ENCODE measurements at regions not wholly inside any gene's neighbourhood (a gene's known extent, or its start where the extent isn't known, plus 50 kb on each side); places are given as distances from the start of the nearest gene placed in this dataset.

DNA sequence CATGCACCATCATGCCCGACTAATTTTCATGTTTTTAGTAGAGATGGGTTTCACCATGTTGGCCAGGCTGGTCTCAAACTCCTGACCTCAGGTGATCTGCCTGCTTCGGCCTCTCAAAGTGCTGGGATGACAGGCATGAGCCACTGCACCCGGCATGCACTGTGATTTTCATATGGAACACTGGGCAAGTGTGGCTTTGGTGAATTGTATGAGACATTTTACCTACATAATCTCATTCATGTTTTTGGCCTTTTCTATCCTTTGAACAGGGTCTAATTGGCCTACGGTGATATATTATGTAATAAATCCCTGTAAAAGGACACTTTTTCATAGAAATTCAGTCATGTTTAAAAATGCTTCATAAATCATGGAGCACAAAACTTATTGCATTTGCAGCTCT lies 128.7 kb upstream of the SEMA6A start:
- DNase-seq: no peak

DNA sequence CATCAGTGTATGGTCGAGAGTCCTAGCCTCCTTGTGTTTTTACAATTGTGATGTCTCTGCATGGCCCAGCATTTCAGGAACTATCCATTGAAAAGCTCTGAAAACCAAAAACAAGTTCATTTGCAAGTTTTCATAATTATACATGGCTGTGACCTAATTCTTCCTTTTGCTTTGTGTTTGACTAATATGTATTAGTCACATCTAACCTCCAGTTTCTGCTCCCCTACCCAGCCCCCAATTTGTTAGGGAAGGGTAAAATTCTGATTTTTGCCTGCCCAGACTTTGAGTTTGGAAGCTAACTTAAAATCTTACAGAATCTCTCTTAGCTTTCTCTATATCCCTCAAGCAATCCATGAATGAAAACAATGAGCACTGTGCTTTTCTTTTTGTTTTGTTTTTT lies 128.2 kb upstream of the SEMA6A start:
- no peak for DNase-seq

DNA sequence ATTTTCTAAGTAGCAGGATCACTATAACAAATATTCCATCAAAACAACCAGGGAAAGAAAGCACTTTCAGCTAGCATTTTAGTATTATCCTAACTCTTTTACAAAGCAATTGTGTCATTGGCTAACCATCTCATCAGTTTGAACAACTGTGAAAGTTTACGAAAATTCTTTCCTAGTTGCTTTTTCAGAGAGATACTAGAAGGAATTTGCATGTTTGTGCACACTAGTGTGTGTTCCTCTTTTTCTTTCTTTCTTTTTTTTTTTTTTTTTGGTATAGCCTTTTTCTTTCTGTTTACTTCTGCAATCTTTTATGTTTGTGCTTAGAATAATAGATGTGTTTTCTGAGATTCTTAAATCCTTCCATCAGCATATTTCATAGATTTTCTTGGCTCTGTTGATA lies 124.7 kb upstream of the SEMA6A start:
- DNase-seq: no peak

DNA sequence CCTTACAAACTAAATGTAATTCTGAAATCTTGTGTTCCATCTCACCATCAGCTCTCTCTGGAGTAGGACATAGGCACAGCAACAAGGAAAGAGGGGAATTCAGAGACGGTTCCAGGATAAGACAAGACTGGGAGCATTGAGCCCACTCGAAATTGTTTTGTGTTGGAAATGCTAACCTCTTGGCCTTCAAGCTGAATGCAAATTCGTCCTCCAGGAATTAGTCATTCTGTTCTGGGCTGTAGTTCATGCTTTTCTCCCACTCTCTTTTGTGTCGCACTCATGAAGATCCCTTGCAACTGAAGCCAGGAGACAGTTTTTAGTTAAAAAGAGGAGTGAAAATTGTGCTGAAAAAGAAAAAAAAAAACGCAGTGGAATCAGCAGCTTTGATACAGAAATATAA lies 121.7 kb upstream of the SEMA6A start:
- DNase-seq: no peak

DNA sequence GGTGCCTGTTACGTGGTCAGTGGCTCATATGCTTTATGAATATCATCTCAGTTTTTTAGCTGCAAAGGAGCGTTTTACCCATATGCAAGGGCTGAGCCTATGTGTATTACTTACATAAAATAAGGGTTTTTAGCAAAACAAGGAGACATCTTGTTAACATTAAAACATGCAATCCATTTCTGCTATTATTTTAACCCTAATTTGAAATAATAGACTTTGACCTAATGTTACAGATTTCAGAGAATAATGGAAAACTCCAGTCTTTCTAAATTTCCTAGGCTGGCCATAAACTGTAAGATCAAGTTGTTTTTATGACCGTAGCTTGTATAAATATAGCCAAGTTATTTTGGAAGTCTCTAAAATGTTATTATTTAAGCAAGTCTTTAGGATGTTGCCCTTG lies 121.1 kb upstream of the SEMA6A start:
- DNase-seq: no peak

DNA sequence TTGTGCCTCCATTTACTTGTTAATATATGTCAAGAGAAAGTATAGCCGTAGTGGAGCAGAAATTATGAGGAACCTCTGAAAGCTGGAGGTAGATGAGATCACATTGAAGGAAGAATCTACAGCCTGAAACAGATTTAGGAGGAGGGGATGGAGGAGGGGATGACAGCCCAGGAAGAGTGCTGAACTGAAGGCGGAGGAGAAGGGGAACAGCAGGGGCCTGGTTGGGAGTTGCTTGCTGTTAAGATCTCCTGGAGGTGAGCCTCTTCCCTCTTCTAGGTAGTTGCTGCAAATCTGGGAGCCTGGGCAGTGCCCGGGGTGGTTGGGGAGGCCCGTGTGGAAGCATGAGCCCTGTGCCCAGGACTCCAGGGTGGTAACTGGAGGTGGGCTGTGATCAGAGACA lies 111.8 kb upstream of the SEMA6A start:
- DNase-seq: no peak

DNA sequence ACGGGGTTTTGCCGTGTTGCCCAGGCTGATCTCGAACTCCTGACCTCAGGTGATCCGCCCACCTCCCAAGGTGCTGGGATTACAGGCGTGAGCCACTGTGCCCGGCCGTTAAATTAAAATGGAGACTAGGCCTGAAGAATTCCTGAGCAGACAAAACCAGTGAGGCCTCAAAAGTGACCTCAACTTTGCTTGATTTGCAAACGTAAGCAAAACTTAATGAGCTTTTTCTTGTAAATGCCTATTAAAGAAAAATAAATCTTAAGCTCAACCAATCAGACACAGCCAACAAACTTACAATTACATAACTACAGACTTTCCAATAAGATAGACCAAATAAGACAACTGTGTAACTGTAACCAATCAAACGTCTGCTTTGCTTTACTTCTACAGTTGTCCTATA lies 111.3 kb upstream of the SEMA6A start:
- DNase-seq: no peak

DNA sequence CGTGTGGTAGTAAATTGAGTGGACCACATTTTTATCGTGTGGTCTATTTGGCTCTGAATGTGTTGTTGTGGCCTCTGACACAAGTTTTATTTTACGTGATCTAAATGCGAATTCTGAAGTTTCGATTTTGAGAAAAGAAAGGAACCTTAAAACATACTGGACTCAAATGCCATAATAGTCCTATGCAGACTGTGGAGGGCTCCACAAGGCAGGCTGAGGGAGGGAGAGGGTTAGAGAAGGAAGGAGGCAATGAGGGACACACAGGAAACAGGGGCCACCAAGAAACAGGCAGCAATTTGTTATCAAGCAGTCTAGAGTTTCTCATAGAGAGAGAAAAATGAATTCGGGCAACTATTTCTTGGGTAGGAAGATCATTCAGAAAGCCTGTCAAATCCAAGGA lies 110.4 kb upstream of the SEMA6A start:
- no peak for DNase-seq

DNA sequence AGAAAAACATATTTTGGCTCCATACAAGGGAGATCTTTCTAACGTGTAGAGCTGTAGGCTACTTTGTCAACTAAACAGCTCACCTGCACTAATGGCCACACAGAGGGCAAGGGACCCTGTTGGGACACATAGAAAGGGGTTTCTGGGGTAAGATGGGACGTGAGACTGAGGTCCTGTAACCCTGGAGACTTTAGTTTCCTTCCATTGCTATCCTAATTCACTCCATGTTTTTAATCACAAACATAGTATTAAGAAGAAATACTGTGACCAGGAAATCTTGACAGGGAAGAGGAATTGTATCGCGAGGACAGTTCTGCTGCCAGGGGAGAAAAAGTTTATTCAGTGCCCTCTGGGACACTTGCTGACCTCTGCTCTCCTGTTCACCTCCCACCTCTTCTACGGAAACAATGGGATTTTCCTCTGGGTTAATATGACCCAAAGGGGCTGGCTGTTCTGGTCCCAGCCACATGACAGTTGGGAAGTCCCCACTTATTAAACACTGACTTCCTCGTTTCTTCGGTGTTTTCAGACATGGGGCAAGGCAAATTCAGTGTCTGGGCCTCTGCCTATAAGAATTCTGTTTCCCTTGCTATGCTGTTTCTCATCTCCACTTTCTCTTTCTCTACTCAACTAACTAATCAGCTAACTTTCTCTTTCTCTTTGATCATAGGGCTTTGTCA lies 106.9 kb upstream of the SEMA6A start:
- no peak for DNase-seq

DNA sequence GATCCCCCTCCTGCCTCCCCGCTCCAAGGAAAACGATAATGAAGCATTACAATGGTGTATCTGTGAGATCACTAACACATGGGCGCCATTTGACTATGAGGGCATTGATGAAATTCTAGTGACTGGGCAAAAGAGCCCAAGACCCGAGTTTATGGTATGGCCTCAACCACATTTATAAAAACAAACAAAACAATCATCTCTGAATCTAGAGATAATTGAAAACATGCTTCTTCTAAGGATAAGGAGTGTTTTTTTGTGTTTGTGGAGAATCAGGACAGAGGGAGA lies 100.9 kb upstream of the SEMA6A start:
- no peak for DNase-seq

DNA sequence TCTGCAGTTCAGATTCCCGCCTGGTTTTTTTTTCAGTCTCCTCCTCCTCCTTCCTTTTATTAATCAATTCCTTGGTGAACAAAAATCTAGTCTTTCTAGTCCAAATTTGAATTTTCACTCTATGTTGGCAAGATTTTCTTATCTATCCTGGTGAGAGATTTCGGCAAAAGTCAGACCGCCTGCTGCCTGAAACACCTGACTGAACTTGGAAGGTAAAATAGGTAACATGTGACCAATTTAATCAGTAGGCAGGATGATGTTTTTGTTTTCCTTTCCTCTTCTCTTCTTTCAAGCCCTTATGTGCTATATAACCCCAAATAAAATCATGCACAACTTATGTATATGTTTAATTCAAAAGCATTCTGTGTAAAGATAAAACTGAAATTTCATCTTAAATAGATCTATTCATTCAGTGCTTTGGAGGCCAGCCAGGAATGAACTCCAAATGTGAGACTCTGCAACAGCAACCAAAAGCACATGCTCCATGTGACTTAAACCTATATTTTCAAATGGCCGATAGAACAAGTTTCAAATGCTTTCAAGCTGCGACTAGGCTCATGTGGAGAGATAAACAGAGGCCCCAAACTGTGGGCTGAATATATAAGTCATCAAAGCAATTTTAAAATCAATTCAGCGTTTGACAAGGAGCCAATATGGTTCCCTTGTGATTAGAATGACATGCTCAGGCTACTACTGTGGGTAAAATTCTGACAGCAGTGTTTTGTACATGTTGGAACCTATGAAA lies 100.4 kb upstream of the SEMA6A start:
- no peak for DNase-seq

DNA sequence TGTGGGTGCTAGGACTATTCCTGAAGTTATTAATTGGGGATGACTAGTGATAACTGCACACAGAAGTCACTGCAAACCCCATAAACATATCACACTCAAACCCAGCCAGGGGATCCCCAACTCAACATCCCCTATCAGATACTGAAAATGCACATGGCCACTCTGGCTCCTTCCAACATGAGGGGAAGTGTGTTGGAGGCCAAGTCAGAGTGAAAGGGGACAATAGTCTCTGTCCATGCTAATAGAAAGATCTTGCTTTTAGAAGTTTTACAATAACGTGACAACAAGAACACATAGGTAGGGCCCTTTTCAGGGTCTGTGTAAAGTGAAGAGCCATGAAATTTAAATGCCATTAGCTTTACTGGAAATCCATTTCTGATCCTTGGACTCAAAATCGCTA lies 98.8 kb upstream of the SEMA6A start:
- no peak for DNase-seq

DNA sequence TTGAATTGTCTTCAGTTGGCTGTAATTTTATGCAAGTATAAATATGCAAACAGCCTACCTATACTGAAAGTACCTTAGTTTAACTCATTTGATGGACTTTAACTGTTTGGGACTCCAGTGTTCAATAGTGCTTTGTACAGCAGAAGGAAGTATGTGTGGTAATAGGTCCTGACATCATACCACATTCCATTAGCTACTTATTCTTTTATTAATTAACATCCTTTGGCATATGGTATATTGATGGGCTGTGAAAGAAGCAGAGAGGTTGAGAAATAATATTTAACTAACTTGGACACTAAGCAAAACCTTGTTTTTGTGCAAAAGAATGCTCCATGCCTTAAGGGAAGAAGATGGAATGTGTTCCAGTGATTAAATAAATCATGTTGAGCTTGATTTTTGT lies 97.6 kb upstream of the SEMA6A start:
- DNase-seq: no peak

DNA sequence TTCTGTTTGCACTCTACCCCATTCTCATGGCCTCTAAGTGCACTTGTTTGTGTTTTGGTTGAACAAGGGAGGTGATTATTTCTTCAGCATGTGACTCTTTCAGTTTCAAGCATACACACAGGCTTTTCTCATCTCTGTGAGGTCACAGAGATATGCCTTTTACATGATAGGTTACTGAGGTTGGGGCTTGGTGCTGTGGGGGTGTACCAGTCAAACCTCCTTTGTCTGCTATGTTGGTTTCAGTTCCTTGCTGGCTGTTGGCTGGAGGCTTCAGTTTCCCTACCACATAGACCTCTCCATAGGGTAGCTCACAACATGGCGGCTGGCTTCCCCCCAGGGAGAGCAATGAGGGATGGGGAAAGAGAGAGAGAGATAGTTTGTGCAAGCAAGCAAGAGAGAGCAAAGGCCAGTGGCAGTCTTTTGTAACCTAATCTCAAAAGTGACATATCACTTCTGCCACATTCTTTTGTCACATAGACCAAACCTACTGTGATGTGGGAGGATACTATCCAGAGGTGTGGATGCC lies 96.7 kb upstream of the SEMA6A start:
- no peak for DNase-seq

DNA sequence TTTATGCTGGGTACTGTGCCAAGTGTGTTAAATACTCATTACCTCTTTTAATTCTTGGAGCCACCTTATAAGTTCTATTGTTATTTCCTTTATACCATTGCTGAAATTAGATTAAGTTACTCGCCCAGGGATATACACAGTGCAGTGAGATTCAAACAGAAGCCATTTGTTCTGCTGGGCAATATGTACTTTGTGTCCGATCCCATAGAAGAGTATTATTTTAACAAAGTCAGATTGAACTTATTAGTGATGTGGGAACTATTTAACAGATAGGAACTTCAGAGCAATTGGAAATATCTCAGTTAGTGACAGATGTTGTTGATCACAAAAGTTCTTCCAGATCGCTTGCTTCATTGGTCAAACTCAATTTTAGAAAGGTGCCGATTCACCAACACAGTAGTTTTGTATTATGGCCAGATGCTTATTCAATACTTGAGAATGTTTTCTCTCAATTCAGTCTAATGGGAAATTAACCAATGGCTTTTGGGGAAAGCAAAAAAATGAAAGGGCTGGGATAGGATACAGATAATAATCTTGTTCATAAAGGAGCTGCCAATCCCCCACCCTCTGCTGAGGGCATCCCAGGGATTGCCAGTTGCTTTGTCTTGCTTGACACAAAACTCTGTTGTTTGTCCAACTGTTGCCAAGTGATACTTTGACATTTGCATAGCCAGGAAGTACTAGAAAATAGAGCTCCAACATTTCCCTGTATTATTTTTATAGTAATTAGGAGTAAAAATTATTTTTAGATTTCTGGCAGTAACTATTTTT lies 94.8 kb upstream of the SEMA6A start:
- DNase-seq: no peak

DNA sequence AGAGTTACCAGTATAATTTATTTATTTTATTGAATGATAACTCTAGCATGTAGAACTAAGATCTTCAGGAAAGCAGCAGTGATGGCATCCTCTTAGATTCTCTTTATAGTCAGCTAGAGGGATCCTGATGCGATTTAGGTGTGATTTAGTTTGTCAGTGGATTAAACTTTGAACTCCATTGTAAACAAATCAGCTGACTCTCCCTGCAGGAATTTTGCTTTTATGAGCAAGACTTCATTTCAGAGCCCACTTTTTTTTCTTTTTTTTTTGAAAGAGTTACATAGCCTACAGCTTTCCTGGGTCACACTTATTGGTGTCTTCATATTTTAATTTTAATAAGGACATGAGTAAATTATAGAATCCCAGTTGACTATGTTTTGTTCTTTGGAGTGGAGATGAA lies 93.8 kb upstream of the SEMA6A start:
- DNase-seq: no peak

DNA sequence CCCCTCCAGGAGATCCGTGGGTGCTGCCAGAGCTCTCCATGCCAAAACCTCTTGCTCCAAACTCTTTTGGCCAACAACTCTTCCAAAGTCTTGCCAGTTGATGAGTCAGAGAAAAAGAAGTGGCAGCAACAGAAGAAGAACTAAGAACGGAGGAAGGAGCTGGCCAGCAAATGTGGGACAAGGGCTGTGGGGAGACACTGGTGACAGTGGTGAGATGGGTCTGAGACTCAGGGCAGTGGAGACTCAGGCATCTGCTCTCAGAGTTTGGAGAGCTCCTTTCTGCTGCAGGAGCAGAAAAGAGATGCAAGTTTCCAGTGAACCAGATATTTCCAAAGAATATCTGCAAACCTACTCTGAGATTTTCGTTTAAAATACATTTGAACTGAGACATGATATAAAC lies 92.3 kb upstream of the SEMA6A start:
- no peak for DNase-seq

DNA sequence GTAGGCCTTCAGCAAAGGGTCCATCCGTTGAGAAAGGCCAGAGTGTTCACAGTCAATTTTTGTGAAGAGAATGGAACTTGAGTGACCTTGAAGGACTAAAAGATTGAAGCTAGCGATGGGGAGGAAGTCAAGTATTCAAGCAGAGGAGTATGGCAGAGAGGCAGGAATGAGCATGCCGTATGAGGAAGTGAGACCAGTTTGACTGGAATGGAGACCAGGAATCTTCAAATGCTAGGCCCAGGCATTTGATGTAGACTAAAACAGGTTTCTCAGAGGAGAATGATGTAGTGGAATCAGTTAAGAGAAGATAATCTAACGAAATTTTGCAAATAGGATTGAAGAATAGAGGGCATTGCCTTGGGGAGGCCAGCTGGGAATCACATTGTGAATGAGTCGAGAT lies 90.4 kb upstream of the SEMA6A start:
- DNase-seq: no peak

DNA sequence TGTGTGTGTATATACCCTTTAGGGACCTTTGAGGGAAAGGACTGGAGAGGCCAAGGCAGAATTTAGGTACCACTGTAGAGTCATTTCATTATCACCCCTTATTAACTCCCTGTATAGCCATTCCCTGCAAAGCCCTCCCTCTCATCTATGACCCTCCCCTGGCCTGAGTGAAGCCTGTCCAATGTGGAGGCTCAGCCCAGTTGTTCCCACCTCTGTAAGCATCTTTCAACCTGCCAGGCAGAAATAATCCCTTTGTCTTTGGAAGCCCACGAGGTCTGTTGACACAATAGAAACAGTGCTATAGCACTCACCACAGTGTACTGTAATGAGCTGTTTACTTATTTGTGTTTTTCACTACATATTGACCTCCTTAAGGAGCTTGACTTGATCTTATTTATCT lies 88.5 kb upstream of the SEMA6A start:
- DNase-seq: no peak

DNA sequence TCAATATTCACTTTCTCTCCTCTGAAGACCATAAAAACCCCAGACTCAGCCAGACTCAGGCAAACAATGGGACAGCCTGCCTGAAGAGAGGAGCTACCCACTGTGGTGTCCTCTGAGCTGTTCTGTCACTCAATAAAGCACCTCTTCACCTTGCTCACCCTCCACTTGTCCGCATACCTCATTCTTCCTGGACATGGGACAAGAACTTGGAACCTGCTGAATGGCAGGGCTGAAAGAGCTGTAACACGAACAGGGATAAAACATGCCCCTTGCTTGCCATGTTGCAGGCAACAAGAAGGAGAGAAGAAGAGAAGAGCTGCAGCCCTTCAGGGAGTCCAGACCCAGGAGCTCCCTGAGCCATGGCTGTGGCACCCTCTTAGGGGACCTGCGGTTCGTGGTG lies 86.8 kb upstream of the SEMA6A start:
- no peak for DNase-seq

DNA sequence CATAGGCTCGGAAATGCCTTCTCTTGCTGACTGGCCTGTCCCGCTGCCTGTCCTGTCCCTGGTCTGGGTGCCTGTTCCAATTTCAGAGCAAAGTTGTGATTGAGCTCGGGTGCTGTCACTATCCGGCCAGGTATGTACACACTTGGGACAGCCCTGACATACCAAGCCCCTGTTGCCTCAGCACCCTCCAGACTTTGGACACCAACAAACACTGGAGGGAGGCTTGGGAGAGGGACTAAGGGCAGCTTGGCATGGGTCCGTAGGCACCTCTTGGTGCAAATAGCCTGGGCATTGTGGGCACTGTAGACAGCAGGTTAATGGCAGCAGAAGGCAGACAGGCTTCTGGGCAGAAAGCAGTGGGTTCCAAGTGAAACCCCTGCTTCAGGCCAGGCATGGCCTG lies 86.3 kb upstream of the SEMA6A start:
- no peak for DNase-seq

DNA sequence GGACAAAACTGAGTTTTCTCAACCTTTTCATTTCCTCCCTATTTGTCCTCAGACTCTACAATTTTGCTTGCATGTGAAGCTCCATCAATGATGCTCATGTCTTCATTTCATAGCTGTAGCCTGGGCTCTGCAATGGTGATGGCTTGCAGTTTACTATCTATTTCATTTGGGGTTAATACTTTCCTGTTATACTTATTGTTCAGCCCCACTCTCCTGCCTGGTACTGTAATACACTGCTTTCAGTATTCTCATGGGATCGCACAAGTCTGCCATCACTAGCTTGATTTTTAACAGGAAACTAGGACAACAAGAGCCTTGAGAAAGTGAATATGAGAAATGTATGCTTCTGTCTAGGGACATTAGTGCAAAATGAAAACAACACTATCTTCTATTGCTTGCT lies 84.2 kb upstream of the SEMA6A start:
- no peak for DNase-seq

DNA sequence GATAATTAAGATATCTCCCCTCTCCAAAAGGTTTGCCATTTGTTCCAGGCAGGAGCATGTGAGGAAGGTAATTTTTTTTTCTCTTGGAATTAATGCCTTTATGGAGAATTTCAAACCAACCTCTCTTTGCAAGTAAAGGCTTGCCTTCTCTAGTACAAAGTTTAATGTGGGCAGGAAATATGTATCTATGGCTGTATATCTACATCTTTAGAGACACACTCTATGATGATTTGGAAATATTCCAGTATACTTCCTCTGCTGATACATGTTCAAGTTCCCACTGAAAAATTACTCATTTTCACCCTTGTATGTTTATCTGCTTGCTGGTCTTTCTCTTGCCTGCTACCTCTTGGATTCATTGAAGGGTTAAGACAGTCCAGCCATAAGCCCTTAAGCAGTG lies 83.5 kb upstream of the SEMA6A start:
- no peak for DNase-seq

DNA sequence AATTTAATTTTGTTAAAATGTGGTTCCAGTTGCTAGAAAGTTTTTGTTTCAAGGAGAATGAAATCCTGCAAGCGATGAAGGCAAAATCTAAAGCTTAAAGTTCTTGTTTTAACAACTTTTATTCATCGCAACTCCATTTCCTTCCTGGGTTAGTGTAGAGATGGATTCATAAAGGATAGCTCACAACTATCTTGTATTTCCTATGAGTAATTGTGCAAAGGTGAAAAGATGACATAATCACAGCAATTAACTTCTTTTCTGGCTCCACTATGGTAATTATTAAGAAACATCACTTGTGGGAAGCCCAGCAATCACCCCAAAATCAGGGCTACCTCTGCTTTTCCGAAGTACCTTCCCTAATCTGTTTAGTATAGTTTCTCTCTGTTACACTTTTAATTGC lies 80.8 kb upstream of the SEMA6A start:
- DNase-seq: no peak

Measured in hematopoietic multipotent progenitor cell treated with erythropoietin and hydrocortisone succinate and interleukin-3 and kit ligand, for 6 days (in vitro differentiated cells).